ENCODE measurements at regions not wholly inside any gene's neighbourhood (a gene's known extent, or its start where the extent isn't known, plus 50 kb on each side); places are given as distances from the start of the nearest gene placed in this dataset.

DNA sequence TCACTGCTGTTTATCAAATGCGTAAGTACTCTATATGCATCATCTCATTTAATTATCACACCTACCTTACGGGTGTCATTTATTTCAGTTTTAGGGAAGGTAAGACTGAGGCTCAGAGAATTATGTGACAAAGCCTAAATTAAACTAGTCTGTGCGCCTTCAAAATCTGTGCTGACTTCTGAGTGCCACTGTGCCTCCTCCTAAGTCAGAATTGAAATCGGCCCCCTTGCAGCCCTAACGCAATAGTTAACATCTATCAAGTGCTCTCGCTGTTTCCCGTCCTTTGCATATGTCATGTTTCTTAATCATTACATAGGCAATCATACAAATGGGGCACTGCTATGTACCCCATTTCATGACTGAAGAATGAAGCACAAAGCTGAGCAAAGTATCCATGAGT is 79.0 kb upstream of the PDE10A start:
- no peak overlapping the region for H3K4me3 ChIP-seq (replicated peaks in 1 of 3; ENCODE audit: low read depth in 2 of 3, low read length in 3 of 3)
- no peaks in the 10 kb centered on the region for H4K20me1 ChIP-seq (ENCODE audit: insufficient read depth, low read length)
- Mint-ChIP-seq H3K4me3 (no peak overlapping the region), H3K27me3 (ENCODE audit: low read depth in 3 of 3) (peaks cover 0 to 2% (median 0%) of the 10 kb centered on the region in 3 donors), H3K4me1 (no peaks in the 10 kb centered on the region), H3K36me3 (no peaks in the 10 kb centered on the region), H3K27ac (no peak overlapping the region), H3K9me3 (peaks cover 0 to 5% (median 0%) of the 10 kb centered on the region in 7 donors)
- TF ChIP-seq, protein P1, sequence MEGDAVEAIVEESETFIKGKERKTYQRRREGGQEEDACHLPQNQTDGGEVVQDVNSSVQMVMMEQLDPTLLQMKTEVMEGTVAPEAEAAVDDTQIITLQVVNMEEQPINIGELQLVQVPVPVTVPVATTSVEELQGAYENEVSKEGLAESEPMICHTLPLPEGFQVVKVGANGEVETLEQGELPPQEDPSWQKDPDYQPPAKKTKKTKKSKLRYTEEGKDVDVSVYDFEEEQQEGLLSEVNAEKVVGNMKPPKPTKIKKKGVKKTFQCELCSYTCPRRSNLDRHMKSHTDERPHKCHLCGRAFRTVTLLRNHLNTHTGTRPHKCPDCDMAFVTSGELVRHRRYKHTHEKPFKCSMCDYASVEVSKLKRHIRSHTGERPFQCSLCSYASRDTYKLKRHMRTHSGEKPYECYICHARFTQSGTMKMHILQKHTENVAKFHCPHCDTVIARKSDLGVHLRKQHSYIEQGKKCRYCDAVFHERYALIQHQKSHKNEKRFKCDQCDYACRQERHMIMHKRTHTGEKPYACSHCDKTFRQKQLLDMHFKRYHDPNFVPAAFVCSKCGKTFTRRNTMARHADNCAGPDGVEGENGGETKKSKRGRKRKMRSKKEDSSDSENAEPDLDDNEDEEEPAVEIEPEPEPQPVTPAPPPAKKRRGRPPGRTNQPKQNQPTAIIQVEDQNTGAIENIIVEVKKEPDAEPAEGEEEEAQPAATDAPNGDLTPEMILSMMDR (IDR thresholded peaks at IDR 0.05), result no peak
- no peaks in the 10 kb centered on the region for H3K36me3 ChIP-seq (replicated peaks in 1 of 2; ENCODE audit: control insufficient read depth in 1 of 2, insufficient read depth in 2 of 2, low read length in 2 of 2)
- intact Hi-C loops (cut with micrococcal nuclease), result no loop called here
- H3K9me3 ChIP-seq (replicated peaks in 1 of 2; ENCODE audit: control insufficient read depth in 1 of 2, insufficient read depth in 1 of 2, low read length in 2 of 2), result no peaks in the 10 kb centered on the region
- H3K9ac ChIP-seq (ENCODE audit: insufficient read depth, low read length, poor library complexity, severe bottlenecking), result no peak overlapping the region
- 98% methylated on average over 5 of the region's 7 CpGs for WGBS (ENCODE audit: insufficient coverage)
- H2AFZ ChIP-seq (ENCODE audit: insufficient read depth, low read depth, low read length, poor library complexity, severe bottlenecking), result no peak overlapping the region
- no peak overlapping the region for H3K4me2 ChIP-seq (replicated peaks; ENCODE audit: extremely low read depth, low read length, poor library complexity, severe bottlenecking)
- DNase-seq, result no peak
- H3K4me1 ChIP-seq (ENCODE audit: control insufficient read depth in 1 of 2, insufficient read depth in 2 of 2, low read length in 2 of 2), result no peaks in the 10 kb centered on the region
- H3K27ac ChIP-seq (ENCODE audit: low read depth in 1 of 2, low read length in 2 of 2), result no peak overlapping the region
- no peaks in the 10 kb centered on the region for H3K79me2 ChIP-seq (ENCODE audit: insufficient read depth, low read length)
- H3K27me3 ChIP-seq (ENCODE audit: control insufficient read depth in 2 of 2, insufficient read depth in 2 of 2, low read length in 2 of 2), result no peaks in the 10 kb centered on the region

DNA sequence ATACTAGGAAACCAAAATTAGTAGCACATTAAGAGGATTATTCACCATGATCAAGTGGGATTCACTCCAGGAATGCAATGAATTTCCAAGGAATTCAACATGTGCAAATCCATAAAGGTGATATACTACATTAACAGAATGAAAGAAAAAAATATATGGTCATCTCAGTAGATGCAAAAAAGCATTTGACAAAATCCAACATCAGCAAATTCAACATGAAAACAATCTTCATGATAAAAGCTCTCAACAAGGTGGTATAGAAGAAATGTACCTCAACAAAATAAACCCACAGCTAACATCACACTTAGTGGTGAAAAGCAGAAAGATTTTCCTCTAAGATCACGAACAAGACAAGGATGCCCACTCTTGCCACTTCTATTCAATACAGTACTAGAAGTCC is 74.4 kb upstream of the PDE10A start:
- H3K9me3 Mint-ChIP-seq, result peaks cover 0 to 5% (median 2%) of the 10 kb centered on the region in 7 donors
- Histone ChIP-seq H3K79me2 (ENCODE audit: insufficient read depth, low read length) (no peaks in the 10 kb centered on the region), H3K27ac (ENCODE audit: low read depth in 1 of 2, low read length in 2 of 2) (no peak overlapping the region), H3K4me2 (replicated peaks; ENCODE audit: extremely low read depth, low read length, poor library complexity, severe bottlenecking) (no peak overlapping the region), H3K9ac (ENCODE audit: insufficient read depth, low read length, poor library complexity, severe bottlenecking) (no peak overlapping the region), H2AFZ (ENCODE audit: insufficient read depth, low read depth, low read length, poor library complexity, severe bottlenecking) (no peak overlapping the region), H3K4me3 (replicated peaks in 1 of 3; ENCODE audit: low read depth in 2 of 3, low read length in 3 of 3) (no peak overlapping the region), H4K20me1 (ENCODE audit: insufficient read depth, low read length) (no peaks in the 10 kb centered on the region), H3K27me3 (ENCODE audit: control insufficient read depth in 2 of 2, insufficient read depth in 2 of 2, low read length in 2 of 2) (no peaks in the 10 kb centered on the region), H3K4me1 (ENCODE audit: control insufficient read depth in 1 of 2, insufficient read depth in 2 of 2, low read length in 2 of 2) (no peaks in the 10 kb centered on the region), H3K9me3 (replicated peaks in 1 of 2; ENCODE audit: control insufficient read depth in 1 of 2, insufficient read depth in 1 of 2, low read length in 2 of 2) (no peaks in the 10 kb centered on the region), H3K36me3 (replicated peaks in 1 of 2; ENCODE audit: control insufficient read depth in 1 of 2, insufficient read depth in 2 of 2, low read length in 2 of 2) (no peaks in the 10 kb centered on the region)
- peaks cover 0 to 1% (median 0%) of the 10 kb centered on the region in 3 donors for H3K27me3 Mint-ChIP-seq (ENCODE audit: low read depth in 3 of 3)
- TF ChIP-seq, protein P1 (IDR thresholded peaks at IDR 0.05), result no peak
- no CpG with 5 or more reads among the region's 1 CpG for WGBS (ENCODE audit: insufficient coverage)
- H3K4me1 Mint-ChIP-seq, result no peaks in the 10 kb centered on the region
- intact Hi-C loops (cut with micrococcal nuclease), result no loop called here
- no peak overlapping the region for H3K4me3 Mint-ChIP-seq
- no peak overlapping the region for H3K27ac Mint-ChIP-seq
- no peaks in the 10 kb centered on the region for H3K36me3 Mint-ChIP-seq
- DNase-seq, result no peak
